GM20000 (cell line): ENCODE measurements at regions not wholly inside any gene's neighbourhood (a gene's known extent, or its start where the extent isn't known, plus 50 kb on each side); places are given as distances from the start of the nearest gene placed in this dataset.
"Not testable (repeated sequence)": the region's sequence is repeated elsewhere in the genome, so short reads cannot be mapped to it uniquely, and the experiment has no call there.

Experiments
- DNase-seq: peaks from one replicate; pipeline ENCODE4 v3.0.0; 2012; ENCODE audit warnings: low spot score
- CTCF ChIP-seq: IDR thresholded peaks from 2 replicates; pipeline ENCODE4 v1.5.1; 2012; ENCODE audit warnings: mild to moderate bottlenecking, control low read depth; ENCODE audit errors: extremely low read depth, missing control alignments

- no peak for DNase-seq
- TF ChIP-seq CTCF, result no peak
Measured at GRCh38 chr3:194051366-194052149, 84.4 kb upstream of the HES1 start.

GRCh38 chr3:194053136-194053535, 82.8 kb upstream of the HES1 start:
- TF ChIP-seq CTCF, result no peak
- DNase-seq, result no peak

GRCh38 chr3:194054016-194054415, 81.9 kb upstream of the HES1 start:
- no peak for DNase-seq
- no peak for TF ChIP-seq CTCF

- DNase-seq, result no peak
- TF ChIP-seq CTCF, result no peak
Measured at GRCh38 chr3:194054540-194054939, 81.4 kb upstream of the HES1 start.

- no peak for DNase-seq
- no peak for TF ChIP-seq CTCF
Measured at GRCh38 chr3:194054961-194055360, 81.0 kb upstream of the HES1 start.

- not testable (repeated sequence) for DNase-seq
Measured at GRCh38 chr3:194056323-194056722, 79.6 kb upstream of the HES1 start.

GRCh38 chr3:194056731-194057415, 79.1 kb upstream of the HES1 start:
- DNase-seq, result no peak
- no peak for TF ChIP-seq CTCF
